ENCODE measurements at regions not wholly inside any gene's neighbourhood (a gene's known extent, or its start where the extent isn't known, plus 50 kb on each side); places are given as distances from the start of the nearest gene placed in this dataset.

- TF ChIP-seq CTCF (IDR thresholded peaks at IDR 0.05), result no peak
- no peak for TF ChIP-seq POLR2A (IDR thresholded peaks at IDR 0.05)
- no peaks in the 10 kb centered on the region for H3K27me3 ChIP-seq
- intact Hi-C loops (cut with DNase I), result no loop called here
- DNase-seq, result no peak
- H3K27ac ChIP-seq, result no peak overlapping the region
- no peak overlapping the region for H3K4me3 ChIP-seq (replicated peaks in 1 of 3)
- H3K36me3 ChIP-seq, result no peaks in the 10 kb centered on the region
- 60 to 86% methylated on average over 1 to 4 of the region's 4 CpGs for WGBS, 2 donors
- H3K9me3 ChIP-seq, result no peaks in the 10 kb centered on the region
- H3K4me1 ChIP-seq, result peaks cover 8 to 9% of the 10 kb centered on the region in 2 donors
Measured at GRCh38 chr13:44790289-44790688, 199.0 kb downstream of the NUFIP1 start.

GRCh38 chr13:44787617-44788016 is 201.7 kb downstream of the NUFIP1 start:
- H3K9me3 ChIP-seq, result no peaks in the 10 kb centered on the region
- no peaks in the 10 kb centered on the region for H3K27me3 ChIP-seq
- WGBS, 2 donors, result 88 to 92% methylated on average over 7 of the region's 7 CpGs
- intact Hi-C loops (cut with DNase I), result no loop called here
- no peak for DNase-seq
- peaks cover 1 to 5% of the 10 kb centered on the region in 2 donors for H3K4me1 ChIP-seq
- H3K36me3 ChIP-seq, result no peaks in the 10 kb centered on the region
- TF ChIP-seq POLR2A (IDR thresholded peaks at IDR 0.05) (no peak), CTCF (IDR thresholded peaks at IDR 0.05) (no peak)
- no peak overlapping the region for H3K27ac ChIP-seq
- H3K4me3 ChIP-seq (replicated peaks in 1 of 3), result no peak overlapping the region

GRCh38 chr13:44786756-44787155 is 202.5 kb downstream of the NUFIP1 start:
- Histone ChIP-seq H3K27ac (no peak overlapping the region), H3K4me3 (replicated peaks in 1 of 3) (no peak overlapping the region), H3K27me3 (no peaks in the 10 kb centered on the region), H3K36me3 (no peaks in the 10 kb centered on the region), H3K9me3 (no peaks in the 10 kb centered on the region), H3K4me1 (no peaks in the 10 kb centered on the region)
- no peak for DNase-seq
- WGBS, 2 donors, result 83% methylated on average over 3 of the region's 3 CpGs
- no peak for TF ChIP-seq POLR2A (IDR thresholded peaks at IDR 0.05)
- intact Hi-C loops (cut with DNase I), result no loop called here

- H3K27ac ChIP-seq, result no peak overlapping the region
- H3K36me3 ChIP-seq, result no peaks in the 10 kb centered on the region
- TF ChIP-seq CTCF (IDR thresholded peaks at IDR 0.05) (no peak), POLR2A (IDR thresholded peaks at IDR 0.05) (no peak)
- H3K9me3 ChIP-seq, result no peaks in the 10 kb centered on the region
- H3K4me3 ChIP-seq (replicated peaks in 1 of 3), result no peak overlapping the region
- intact Hi-C loops (cut with DNase I), result no loop called here
- WGBS, 2 donors, result 95 to 98% methylated on average over 3 of the region's 3 CpGs
- no peak for DNase-seq
- H3K4me1 ChIP-seq, result no peaks in the 10 kb centered on the region
- H3K27me3 ChIP-seq, result no peaks in the 10 kb centered on the region
Measured at GRCh38 chr13:44785401-44785800, 203.9 kb downstream of the NUFIP1 start.

- H3K27me3 ChIP-seq, result no peaks in the 10 kb centered on the region
- no peaks in the 10 kb centered on the region for H3K4me1 ChIP-seq
- H3K36me3 ChIP-seq, result no peaks in the 10 kb centered on the region
- no peak overlapping the region for H3K27ac ChIP-seq
- DNase-seq, result no peak
- intact Hi-C loops (cut with DNase I), result no loop called here
- H3K9me3 ChIP-seq, result no peaks in the 10 kb centered on the region
- 94 to 97% methylated on average over 2 of the region's 2 CpGs for WGBS, 2 donors
- H3K4me3 ChIP-seq (replicated peaks in 1 of 3), result no peak overlapping the region
- no peak for TF ChIP-seq POLR2A (IDR thresholded peaks at IDR 0.05)
- no peak for TF ChIP-seq CTCF (IDR thresholded peaks at IDR 0.05)
Measured at GRCh38 chr13:44784708-44785080, 204.6 kb downstream of the NUFIP1 start.

Data from thyroid gland (tissue), 4 donors.